HEK293 (cell line): ENCODE measurements at regions not wholly inside any gene's neighbourhood (a gene's known extent, or its start where the extent isn't known, plus 50 kb on each side); places are given as distances from the start of the nearest gene placed in this dataset.

Experiments
- CTCF ChIA-PET: fragments of 350-600 bp; formaldehyde crosslinking; extraction: SDS; loops from one replicate; lab custom pipeline; 2021; ENCODE audit warnings: antibody characterized with exemption; lab: Yijun Ruan, JAX
- POLR2A ChIA-PET: fragments of 300-600 bp; formaldehyde crosslinking; extraction: SDS; loops from one replicate; lab custom pipeline; 2020; ENCODE audit warnings: antibody characterized with exemption, inconsistent platforms; lab: Yijun Ruan, JAX
- H3K27ac ChIP-seq: fragments of 200-500 bp; sonication (Bioruptor generic); 2 replicates; pipeline ENCODE4 v1.5.1; 2014; ENCODE audit warnings: low read depth, low read length, control low read depth, inconsistent platforms; ENCODE audit errors: extremely low read depth
- H3K36me3 ChIP-seq, 2 experiments: fragments of 200-500 bp in 1 of 2; sonication (Bioruptor generic) in 1 of 2; 1 replicate in 1 of 2; 2 replicates in 1 of 2; pipeline ENCODE4 v1.5.1; 2014 to 2017; ENCODE audit warnings: inconsistent platforms in 2 of 2, low read length in 2 of 2; ENCODE audit not compliant: control insufficient read depth in 2 of 2, insufficient read depth in 1 of 2
- H3K4me1 ChIP-seq: fragments of 200-500 bp; sonication (Bioruptor generic); 2 replicates; pipeline ENCODE4 v1.5.1; 2014; ENCODE audit warnings: mild to moderate bottlenecking, low read length, inconsistent platforms; ENCODE audit not compliant: control insufficient read depth, insufficient read depth
- H3K4me3 ChIP-seq: 2 replicates; pipeline ENCODE4 v1.5.1; 2011; ENCODE audit warnings: low read depth, mild to moderate bottlenecking, control low read depth, low read length, moderate library complexity
- H3K9me3 ChIP-seq: fragments of 200-500 bp; sonication (Bioruptor generic); 2 replicates; pipeline ENCODE4 v1.5.1; 2014; ENCODE audit warnings: low read depth, low read length, inconsistent platforms; ENCODE audit not compliant: control insufficient read depth, insufficient read depth
- EGR2 ChIP-seq: fragments of 450-650 bp; formaldehyde crosslinking; IDR thresholded peaks from 2 replicates; pipeline ENCODE4 v1.5.1; 2016; ENCODE audit warnings: low read depth, missing biosample characterization, missing genetic modification characterization
- GFI1B ChIP-seq: fragments of 450-650 bp; formaldehyde crosslinking; IDR thresholded peaks from 2 replicates; pipeline ENCODE4 v1.5.1; 2016; ENCODE audit warnings: missing biosample characterization, missing genetic modification characterization
- HOXD13 ChIP-seq: sonication (generic); formaldehyde crosslinking; IDR thresholded peaks from 2 replicates; pipeline ENCODE4 v1.8.0; 2022; ENCODE audit warnings: missing genetic modification reagents, borderline replicate concordance
- PRDM1 ChIP-seq: fragments of 450-650 bp; formaldehyde crosslinking; IDR thresholded peaks from 2 replicates; pipeline ENCODE4; 2016; ENCODE audit warnings: missing biosample characterization, missing genetic modification characterization
- SP3 ChIP-seq: fragments of 450-650 bp; formaldehyde crosslinking; IDR thresholded peaks from 2 replicates; pipeline ENCODE4 v1.5.1; 2016; ENCODE audit warnings: missing biosample characterization, missing genetic modification characterization
- ZEB2 ChIP-seq: fragments of 450-650 bp; formaldehyde crosslinking; IDR thresholded peaks from 2 replicates; pipeline ENCODE4 v1.5.1; 2016; ENCODE audit warnings: missing biosample characterization, missing genetic modification characterization
- ZFHX2 ChIP-seq: fragments of 450-650 bp; formaldehyde crosslinking; conservative IDR thresholded peaks from 2 replicates; pipeline ENCODE4 v1.5.1; 2016; ENCODE audit warnings: missing biosample characterization, missing genetic modification characterization
- ZNF211 ChIP-seq: fragments of 450-650 bp; formaldehyde crosslinking; IDR thresholded peaks from 2 replicates; pipeline ENCODE4 v1.5.1; 2016; ENCODE audit warnings: low read depth, missing biosample characterization, missing genetic modification characterization
- ZNF416 ChIP-seq: fragments of 450-650 bp; formaldehyde crosslinking; IDR thresholded peaks from 2 replicates; pipeline ENCODE4 v1.5.1; 2016; ENCODE audit warnings: missing biosample characterization, missing genetic modification characterization
- ZNF426 ChIP-seq: fragments of 450-650 bp; formaldehyde crosslinking; IDR thresholded peaks from 2 replicates; pipeline ENCODE4 v1.5.1; 2017; ENCODE audit warnings: missing biosample characterization, missing genetic modification characterization, mild to moderate bottlenecking, inconsistent platforms, moderate library complexity
- ZNF549 ChIP-seq: fragments of 450-650 bp; IDR thresholded peaks from 2 replicates; pipeline ENCODE4 v1.5.1; 2018; ENCODE audit warnings: missing biosample characterization, missing genetic modification characterization, mild to moderate bottlenecking, inconsistent platforms, moderate library complexity
- ZNF792 ChIP-seq: fragments of 450-650 bp; formaldehyde crosslinking; IDR thresholded peaks from 2 replicates; pipeline ENCODE4 v1.5.1; 2016; ENCODE audit warnings: missing biosample characterization, missing genetic modification characterization
- TF ChIP-seq, protein P1 (sequence below): fragments of 450-650 bp; formaldehyde crosslinking; IDR thresholded peaks from 2 replicates; pipeline ENCODE4 v1.5.1; 2017; ENCODE audit warnings: missing biosample characterization, mild to moderate bottlenecking, missing genetic modification characterization, moderate library complexity
- TF ChIP-seq, protein P2 (sequence below): fragments of 450-650 bp; formaldehyde crosslinking; IDR thresholded peaks from 2 replicates; pipeline ENCODE4 v1.5.1; 2016; ENCODE audit warnings: missing biosample characterization, missing genetic modification characterization
- TF ChIP-seq, protein P3 (sequence below): fragments of 450-650 bp; formaldehyde crosslinking; IDR thresholded peaks from 2 replicates; pipeline ENCODE4 v1.5.1; 2016; ENCODE audit warnings: missing biosample characterization, missing genetic modification characterization
- TF ChIP-seq, protein P4 (sequence below): fragments of 450-650 bp; formaldehyde crosslinking; IDR thresholded peaks from 2 replicates; pipeline ENCODE4 v1.5.1; 2016; ENCODE audit warnings: missing biosample characterization, missing genetic modification characterization, borderline replicate concordance
- TF ChIP-seq, protein P5 (sequence below): fragments of 450-650 bp; formaldehyde crosslinking; IDR thresholded peaks from 2 replicates; pipeline ENCODE4 v1.5.1; 2016; ENCODE audit warnings: missing biosample characterization, missing genetic modification characterization

DNA sequence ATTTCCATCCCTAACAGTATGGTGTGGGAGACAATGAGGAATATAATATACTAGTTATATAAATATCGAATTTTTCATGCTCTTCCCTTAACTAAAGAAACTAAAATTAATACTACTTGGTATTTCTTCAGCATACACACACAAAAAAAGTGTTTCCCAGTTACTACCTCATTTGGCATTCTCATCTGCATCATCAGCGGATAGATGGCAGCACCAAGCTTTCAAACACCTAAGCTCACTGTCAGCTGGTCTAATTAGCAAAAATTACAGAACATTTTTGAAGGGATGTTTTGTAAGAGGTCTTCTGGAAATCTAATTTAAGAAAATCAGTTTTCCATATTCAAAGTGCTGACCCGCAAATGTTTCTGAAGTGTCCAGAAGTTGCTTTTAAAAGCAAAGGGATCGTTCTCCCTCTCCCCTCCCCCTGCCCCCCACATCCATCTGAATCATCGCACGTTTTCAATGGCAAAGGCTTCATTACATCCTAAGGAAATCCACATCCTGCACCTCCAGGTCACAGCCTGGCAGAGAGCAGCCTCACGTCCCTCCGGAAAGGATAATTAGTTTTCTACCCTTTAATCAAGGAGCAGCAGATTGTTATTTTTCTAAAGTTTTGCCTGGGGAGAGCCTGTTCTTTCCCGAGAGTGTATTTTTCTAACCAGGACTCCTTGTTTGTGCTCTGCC, 86.1 kb upstream of the SPATA12 start (continued):
- TF ChIP-seq, protein P1, sequence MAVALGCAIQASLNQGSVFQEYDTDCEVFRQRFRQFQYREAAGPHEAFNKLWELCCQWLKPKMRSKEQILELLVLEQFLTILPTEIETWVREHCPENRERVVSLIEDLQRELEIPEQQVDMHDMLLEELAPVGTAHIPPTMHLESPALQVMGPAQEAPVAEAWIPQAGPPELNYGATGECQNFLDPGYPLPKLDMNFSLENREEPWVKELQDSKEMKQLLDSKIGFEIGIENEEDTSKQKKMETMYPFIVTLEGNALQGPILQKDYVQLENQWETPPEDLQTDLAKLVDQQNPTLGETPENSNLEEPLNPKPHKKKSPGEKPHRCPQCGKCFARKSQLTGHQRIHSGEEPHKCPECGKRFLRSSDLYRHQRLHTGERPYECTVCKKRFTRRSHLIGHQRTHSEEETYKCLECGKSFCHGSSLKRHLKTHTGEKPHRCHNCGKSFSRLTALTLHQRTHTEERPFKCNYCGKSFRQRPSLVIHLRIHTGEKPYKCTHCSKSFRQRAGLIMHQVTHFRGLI (tag by site-specific recombination), result no peak

DNA sequence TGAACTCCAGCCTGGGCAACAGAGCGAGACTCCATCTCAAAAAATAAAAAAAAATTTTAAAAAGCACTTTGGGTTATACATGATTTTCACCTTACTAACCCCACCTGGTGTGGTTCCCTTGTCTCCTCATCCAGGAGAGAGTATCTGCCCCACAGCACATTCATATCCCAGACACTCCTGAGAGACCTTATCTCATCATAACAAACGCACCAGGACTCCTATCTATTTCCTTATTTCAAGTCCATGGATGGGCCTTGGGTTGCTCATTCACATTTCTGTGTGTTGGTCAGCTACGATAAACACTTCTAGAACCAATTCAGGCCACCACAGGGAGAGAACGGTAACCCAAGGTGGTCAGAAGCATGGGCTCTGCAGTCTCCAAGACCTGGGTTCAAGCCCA, 88.6 kb upstream of the SPATA12 start:
- ChIA-PET CTCF (interaction anchor here (1.2 kb wide), 1 partner anchor 17 kb away, joined by 4 read pairs; no protein-coding TSS in a partner anchor), POLR2A (no interaction called here)
- Histone ChIP-seq H3K4me1 (no peaks in the 10 kb centered on the region), H3K4me3 (no peak overlapping the region), H3K27ac (no peak overlapping the region), H3K9me3 (no peaks in the 10 kb centered on the region), H3K36me3 (no peaks in the 10 kb centered on the region)
- TF ChIP-seq ZEB2 (no peak), HOXD13 (no peak), ZNF792 (tag by site-specific recombination) (no peak), ZNF549 (tag by site-specific recombination) (no peak)
- TF ChIP-seq, protein P2, sequence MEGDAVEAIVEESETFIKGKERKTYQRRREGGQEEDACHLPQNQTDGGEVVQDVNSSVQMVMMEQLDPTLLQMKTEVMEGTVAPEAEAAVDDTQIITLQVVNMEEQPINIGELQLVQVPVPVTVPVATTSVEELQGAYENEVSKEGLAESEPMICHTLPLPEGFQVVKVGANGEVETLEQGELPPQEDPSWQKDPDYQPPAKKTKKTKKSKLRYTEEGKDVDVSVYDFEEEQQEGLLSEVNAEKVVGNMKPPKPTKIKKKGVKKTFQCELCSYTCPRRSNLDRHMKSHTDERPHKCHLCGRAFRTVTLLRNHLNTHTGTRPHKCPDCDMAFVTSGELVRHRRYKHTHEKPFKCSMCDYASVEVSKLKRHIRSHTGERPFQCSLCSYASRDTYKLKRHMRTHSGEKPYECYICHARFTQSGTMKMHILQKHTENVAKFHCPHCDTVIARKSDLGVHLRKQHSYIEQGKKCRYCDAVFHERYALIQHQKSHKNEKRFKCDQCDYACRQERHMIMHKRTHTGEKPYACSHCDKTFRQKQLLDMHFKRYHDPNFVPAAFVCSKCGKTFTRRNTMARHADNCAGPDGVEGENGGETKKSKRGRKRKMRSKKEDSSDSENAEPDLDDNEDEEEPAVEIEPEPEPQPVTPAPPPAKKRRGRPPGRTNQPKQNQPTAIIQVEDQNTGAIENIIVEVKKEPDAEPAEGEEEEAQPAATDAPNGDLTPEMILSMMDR (tag by site-specific recombination), result no peak

DNA sequence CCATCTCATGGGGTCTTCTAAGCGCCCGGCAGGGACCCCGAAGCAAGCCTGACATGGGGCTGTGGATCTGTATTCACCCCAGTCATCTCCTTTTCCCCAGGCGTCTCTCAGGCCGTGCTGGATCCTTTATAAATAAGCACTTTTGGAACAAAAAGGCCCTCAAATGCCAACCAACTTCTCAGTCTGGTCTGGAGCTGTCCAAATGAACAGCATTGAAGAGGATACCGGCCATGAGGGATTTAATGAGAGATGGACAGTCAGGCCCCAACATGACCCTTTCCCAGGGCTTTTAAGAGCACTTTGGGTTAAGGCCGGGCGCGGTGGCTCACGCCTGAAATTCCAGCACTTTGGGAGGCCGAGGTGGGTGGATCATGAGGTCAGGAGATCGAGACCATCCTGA, 89.2 kb upstream of the SPATA12 start:
- TF ChIP-seq ZNF416 (tag by site-specific recombination) (no peak), GFI1B (tag by site-specific recombination) (no peak), SP3 (no peak)
- TF ChIP-seq, protein P3, sequence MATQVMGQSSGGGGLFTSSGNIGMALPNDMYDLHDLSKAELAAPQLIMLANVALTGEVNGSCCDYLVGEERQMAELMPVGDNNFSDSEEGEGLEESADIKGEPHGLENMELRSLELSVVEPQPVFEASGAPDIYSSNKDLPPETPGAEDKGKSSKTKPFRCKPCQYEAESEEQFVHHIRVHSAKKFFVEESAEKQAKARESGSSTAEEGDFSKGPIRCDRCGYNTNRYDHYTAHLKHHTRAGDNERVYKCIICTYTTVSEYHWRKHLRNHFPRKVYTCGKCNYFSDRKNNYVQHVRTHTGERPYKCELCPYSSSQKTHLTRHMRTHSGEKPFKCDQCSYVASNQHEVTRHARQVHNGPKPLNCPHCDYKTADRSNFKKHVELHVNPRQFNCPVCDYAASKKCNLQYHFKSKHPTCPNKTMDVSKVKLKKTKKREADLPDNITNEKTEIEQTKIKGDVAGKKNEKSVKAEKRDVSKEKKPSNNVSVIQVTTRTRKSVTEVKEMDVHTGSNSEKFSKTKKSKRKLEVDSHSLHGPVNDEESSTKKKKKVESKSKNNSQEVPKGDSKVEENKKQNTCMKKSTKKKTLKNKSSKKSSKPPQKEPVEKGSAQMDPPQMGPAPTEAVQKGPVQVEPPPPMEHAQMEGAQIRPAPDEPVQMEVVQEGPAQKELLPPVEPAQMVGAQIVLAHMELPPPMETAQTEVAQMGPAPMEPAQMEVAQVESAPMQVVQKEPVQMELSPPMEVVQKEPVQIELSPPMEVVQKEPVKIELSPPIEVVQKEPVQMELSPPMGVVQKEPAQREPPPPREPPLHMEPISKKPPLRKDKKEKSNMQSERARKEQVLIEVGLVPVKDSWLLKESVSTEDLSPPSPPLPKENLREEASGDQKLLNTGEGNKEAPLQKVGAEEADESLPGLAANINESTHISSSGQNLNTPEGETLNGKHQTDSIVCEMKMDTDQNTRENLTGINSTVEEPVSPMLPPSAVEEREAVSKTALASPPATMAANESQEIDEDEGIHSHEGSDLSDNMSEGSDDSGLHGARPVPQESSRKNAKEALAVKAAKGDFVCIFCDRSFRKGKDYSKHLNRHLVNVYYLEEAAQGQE, result peak; percentile 63; the same call in 1 of the 2 replicates
- Histone ChIP-seq H3K4me1 (no peaks in the 10 kb centered on the region), H3K27ac (no peak overlapping the region), H3K36me3 (no peaks in the 10 kb centered on the region), H3K4me3 (no peak overlapping the region), H3K9me3 (no peaks in the 10 kb centered on the region)
- ChIA-PET POLR2A (no interaction called here), CTCF (no interaction called here)

DNA sequence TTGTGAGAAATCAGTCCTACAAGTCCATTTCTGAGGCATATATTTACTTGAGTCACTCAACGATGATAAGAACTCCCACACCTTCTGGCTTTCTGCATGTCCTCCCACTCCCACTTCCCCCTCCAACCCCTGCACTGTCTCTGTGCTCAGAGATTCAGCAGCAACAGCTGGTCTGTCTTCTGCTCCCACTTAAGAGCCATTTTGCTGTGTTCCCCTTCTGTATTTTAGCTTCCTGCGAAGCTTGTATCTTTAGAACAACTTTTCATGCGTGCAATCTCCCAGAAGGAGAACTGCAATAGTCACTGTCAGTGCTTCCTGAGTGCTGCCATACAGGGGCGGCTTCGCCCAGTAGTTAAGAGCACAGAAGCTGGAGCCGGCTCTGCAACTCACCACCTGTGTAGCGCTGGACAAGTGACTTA, 90.0 kb upstream of the SPATA12 start:
- Histone ChIP-seq H3K9me3 (no peaks in the 10 kb centered on the region), H3K27ac (no peak overlapping the region), H3K36me3 (no peaks in the 10 kb centered on the region), H3K4me1 (no peaks in the 10 kb centered on the region), H3K4me3 (no peak overlapping the region)
- POLR2A ChIA-PET, result no interaction called here
- CTCF ChIA-PET, result no interaction called here
- no peak for TF ChIP-seq ZNF211 (tag by site-specific recombination)
- TF ChIP-seq, protein P4, sequence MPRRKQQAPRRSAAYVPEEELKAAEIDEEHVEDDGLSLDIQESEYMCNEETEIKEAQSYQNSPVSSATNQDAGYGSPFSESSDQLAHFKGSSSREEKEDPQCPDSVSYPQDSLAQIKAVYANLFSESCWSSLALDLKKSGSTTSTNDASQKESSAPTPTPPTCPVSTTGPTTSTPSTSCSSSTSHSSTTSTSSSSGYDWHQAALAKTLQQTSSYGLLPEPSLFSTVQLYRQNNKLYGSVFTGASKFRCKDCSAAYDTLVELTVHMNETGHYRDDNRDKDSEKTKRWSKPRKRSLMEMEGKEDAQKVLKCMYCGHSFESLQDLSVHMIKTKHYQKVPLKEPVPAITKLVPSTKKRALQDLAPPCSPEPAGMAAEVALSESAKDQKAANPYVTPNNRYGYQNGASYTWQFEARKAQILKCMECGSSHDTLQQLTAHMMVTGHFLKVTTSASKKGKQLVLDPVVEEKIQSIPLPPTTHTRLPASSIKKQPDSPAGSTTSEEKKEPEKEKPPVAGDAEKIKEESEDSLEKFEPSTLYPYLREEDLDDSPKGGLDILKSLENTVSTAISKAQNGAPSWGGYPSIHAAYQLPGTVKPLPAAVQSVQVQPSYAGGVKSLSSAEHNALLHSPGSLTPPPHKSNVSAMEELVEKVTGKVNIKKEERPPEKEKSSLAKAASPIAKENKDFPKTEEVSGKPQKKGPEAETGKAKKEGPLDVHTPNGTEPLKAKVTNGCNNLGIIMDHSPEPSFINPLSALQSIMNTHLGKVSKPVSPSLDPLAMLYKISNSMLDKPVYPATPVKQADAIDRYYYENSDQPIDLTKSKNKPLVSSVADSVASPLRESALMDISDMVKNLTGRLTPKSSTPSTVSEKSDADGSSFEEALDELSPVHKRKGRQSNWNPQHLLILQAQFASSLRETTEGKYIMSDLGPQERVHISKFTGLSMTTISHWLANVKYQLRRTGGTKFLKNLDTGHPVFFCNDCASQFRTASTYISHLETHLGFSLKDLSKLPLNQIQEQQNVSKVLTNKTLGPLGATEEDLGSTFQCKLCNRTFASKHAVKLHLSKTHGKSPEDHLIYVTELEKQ (tag by site-specific recombination), result no peak
- TF ChIP-seq EGR2 (tag by site-specific recombination), result peak; percentile 95
- TF ChIP-seq PRDM1 (tag by site-specific recombination), result no peak
- TF ChIP-seq ZFHX2 (tag by site-specific recombination), result peak; percentile 97
- TF ChIP-seq ZNF426 (tag by site-specific recombination), result no peak
- TF ChIP-seq, protein P5, sequence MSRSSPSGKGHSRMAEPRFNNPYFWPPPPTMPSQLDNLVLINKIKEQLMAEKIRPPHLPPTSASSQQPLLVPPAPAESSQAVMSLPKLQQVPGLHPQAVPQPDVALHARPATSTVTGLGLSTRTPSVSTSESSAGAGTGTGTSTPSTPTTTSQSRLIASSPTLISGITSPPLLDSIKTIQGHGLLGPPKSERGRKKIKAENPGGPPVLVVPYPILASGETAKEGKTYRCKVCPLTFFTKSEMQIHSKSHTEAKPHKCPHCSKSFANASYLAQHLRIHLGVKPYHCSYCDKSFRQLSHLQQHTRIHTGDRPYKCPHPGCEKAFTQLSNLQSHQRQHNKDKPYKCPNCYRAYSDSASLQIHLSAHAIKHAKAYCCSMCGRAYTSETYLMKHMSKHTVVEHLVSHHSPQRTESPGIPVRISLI (tag by site-specific recombination), result no peak
